NOMO-1 (cell line): ENCODE measurements at regions not wholly inside any gene's neighbourhood (a gene's known extent, or its start where the extent isn't known, plus 50 kb on each side); places are given as distances from the start of the nearest gene placed in this dataset.

ENCODE experiments used
- DNase-seq, 2 experiments: peaks; one replicate each; lab custom pipeline; 2025; ENCODE audit not compliant: unreplicated experiment in 2 of 2; lab: John Stamatoyannopoulos, UW

DNA sequence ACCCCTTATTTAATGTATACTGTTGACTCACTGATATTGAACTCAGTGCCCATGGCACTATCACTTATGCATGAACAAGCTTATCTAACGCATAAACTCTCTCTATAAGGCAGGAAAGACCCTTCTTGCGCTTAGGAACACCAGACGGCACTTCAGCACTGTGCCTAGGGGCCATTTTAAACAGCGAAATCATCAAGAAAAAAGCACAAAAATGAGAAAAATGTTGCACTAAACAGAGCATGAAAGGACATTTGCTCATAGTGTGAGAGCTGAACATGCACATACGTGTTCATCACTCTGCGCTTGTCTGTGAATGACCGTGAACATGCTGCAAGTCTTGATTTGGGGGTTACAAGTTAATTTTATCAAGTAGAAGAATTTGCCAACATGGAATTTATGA lies 109.6 kb downstream of the WDR11 start:
- no peak for DNase-seq

DNA sequence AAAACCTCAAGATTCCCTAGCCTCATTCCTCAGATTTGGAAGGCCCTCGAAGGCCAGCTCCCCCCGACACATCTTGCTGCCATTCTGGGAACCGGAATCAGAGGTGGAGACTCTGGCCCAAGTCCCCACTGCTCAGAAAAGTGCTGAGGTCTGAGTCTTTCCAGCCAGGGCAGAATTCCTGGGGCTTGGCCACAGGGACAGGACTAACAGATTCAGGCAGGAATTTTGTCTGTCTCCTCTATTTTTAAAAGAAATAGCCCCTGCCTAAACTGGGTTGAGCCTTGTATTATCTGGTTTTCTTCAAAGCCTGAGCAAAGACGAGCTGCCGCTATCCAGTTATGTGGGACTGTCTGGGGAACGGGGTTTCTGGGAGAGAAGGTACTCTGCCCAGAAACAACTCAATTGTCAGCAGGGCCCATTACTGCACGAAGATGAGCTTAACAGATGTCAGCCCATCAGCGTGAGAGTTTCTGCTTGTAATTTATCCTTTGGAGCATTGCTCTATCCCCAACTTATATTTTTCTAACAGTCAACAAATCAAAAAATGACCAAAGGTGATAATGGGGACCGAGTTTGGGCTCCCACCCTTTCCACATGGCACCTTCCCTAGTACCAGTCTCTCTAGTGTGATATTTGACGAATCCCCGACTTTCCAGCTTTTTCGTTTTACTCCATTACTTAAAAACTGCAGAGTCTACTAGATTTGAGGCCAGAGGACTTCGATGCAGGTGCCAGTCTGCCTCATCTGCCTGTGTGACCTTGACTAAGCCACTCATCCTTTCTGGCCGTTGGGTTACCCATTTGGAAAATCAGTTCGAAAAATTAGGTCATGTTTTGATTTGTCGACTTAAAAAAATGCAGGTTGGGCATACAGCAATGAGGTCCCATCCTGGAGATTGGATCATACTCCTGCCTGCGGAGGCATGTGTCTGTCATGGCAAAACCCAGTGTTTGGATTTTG lies 110.9 kb downstream of the WDR11 start:
- no peak for DNase-seq

DNA sequence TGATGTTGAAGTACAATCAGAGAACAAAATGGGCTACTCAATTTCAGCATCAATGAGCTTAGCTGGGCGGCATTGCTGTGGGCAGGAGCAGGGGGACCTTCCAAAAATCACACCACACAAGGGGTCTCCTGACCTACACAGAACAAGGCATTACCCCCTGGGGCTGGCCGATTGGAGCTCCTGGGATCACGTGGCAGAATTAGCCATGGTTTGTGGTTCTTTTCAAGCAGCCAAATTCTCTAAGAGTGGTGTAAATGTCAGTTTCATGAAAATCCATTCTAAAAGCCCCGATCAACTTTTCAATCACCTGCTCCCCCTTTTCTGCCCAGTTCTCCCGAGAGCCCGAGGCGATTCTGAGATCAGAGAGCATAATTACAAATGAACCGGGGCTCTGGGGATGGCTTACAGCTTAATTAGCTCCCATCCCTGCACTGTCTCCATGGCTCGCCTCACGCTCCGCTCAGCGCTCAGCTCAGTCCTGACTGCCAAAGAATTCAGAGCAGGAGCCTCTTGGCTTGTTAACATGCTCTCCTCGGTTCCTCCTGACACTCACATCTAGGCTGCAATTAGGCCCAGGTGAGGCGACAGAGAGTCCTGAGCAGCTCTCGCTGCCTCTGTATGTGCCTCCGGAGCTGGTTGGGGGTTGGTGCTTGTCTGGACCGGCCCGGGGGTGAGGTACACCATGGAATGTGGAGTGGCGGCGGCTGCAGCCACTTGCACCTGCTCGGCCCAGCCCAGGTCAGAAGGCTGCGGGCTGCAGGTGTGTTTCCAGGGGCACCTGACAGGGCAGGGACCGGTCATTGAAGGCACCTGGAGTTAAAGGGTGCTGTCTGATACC lies 111.8 kb downstream of the WDR11 start:
- no peak for DNase-seq

DNA sequence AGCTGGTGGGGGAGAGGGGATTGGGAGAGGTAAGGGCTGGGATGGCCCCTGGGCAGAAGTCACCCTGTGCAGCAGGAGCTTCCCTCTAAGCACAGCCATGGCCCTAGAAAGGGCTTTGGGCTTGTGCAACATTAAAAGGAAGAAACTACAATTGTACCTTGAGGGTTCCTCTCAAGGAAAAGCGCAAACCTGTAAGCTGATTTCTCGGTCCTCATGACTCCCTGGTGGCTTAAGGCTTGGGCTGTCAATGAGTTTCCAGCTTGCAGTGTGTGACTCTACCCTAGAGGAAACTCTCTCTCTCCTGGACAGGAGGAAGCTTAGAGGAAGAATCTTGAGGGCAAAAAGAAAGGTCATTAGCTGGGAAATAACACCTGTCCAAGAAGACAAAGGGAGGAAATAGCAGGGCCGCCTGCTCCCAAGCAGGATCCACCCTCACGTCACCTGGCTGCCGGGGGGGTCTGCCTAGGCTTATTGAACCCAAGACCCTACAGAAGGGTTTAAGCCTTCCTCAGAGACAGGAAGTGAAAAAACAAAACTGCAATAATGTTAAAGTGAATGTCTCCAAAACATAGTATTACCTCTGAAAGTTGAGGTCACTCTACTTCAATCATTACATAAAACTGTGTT lies 112.5 kb downstream of the WDR11 start:
- no peak for DNase-seq

- no peak for DNase-seq
These were observed 115.5 kb downstream of the WDR11 start for GRCh38 chr10:120966657-120967045.

GRCh38 chr10:120969219-120969645 lies 118.1 kb downstream of the WDR11 start:
- DNase-seq = peak; percentile 32 to 66

- no peak for DNase-seq
These were observed 119.7 kb downstream of the WDR11 start for GRCh38 chr10:120970595-120971529.

DNA sequence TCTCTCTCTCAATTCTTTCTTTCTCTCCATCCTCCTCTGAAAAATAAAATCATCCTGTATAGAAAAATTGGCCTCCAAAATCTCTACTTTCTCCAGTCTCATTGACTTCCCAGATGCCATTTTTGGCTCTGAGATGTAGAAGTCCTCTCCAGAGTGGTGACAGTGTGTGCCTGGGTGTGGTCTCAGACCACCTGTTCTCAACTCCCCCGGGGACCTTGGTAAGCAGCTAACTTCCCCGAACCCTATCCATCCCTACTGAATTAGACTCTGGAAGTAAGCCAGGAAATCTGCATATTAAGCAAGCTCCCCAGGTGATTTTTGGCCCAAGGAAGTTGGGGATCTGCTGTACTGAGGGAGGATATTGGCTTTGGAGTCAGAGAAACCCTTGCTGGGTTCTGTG lies 120.5 kb downstream of the WDR11 start:
- DNase-seq = no peak

DNA sequence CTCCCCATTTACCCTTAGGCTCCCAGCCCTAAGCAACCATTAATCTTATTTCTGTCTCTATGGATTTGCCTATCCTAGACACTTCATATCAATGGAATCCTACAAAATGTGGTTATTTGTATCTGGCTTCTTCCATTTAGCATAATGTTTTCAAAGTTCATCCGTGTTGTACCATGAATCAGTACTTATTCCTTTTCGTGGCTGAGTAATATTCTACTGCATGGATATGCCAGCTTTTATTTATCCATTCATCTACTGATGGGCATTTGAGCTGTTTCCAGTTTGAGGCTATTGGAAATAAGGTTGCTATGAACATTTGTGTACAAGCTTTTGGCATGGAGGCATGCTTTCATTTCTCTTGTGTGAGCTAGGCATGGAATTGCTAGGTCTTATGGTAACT lies 121.1 kb downstream of the WDR11 start:
- DNase-seq = no peak

GRCh38 chr10:120975072-120975867 lies 124.1 kb downstream of the WDR11 start:
- no peak for DNase-seq

DNA sequence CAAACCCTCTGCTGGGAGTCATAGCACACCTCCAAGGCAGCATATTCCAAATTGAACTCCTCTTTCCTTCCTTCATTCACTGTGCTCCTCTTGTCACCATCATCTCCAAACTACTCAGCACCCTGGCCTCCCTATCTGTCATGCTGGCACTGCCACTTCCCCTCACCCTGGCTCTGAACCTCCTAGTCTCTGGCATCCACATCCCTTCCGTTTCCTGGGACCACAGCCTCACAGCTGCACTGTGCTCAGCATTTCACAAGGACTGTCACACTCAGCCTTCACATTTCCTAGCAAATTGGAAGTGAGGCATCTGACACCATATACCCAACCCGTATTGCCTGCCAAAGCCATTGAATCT lies 124.7 kb downstream of the WDR11 start:
- no peak for DNase-seq

DNA sequence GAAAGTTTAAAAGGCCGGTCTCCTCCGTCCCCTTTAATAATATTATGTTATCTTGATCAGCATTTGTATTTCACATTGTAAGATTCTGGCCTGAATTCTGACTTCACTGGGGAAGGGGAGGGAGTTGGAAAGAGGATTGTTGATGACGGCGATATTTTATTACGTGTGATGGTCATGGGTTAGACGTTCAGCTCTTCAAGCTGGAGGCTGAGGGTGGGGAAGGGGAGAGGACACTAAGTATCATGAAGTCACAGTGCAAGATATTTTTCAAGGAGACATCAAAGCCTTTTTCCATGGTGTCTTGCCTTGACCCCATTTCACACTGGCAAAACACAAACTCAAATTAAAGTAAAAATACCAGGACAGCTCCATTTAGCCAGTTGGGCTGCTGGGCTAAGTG lies 126.7 kb downstream of the WDR11 start:
- no peak for DNase-seq

DNA sequence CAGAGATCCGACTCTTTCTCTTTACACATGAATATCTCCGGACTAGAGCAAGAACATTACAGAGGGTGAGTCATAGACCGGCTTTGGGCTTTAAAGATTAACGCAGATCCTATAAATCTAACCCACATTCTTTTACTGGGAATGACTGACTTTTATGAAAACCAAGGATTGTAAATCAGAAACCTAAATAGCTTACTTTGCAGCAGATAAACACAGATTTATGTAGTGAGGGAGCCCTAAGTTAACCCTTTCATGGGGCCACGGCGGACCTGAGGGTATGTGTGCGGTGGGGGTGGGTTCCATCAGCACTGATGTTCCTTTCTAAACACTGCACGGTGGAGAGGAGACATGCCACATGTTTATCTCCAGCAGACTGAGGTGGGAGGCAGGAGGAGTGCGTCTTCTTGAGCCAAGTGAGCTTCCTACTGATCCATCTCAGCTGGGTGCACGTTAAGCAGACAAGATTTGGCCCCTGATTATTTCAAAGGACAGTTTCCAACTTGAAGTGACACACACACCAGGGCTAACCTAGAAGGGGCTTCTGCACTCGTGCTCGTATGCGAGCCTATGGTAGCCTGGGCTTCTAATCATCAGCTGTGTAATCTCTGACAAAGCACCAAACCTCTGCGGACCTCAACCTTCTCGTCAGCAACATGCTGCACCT lies 127.6 kb downstream of the WDR11 start:
- DNase-seq = no peak

DNA sequence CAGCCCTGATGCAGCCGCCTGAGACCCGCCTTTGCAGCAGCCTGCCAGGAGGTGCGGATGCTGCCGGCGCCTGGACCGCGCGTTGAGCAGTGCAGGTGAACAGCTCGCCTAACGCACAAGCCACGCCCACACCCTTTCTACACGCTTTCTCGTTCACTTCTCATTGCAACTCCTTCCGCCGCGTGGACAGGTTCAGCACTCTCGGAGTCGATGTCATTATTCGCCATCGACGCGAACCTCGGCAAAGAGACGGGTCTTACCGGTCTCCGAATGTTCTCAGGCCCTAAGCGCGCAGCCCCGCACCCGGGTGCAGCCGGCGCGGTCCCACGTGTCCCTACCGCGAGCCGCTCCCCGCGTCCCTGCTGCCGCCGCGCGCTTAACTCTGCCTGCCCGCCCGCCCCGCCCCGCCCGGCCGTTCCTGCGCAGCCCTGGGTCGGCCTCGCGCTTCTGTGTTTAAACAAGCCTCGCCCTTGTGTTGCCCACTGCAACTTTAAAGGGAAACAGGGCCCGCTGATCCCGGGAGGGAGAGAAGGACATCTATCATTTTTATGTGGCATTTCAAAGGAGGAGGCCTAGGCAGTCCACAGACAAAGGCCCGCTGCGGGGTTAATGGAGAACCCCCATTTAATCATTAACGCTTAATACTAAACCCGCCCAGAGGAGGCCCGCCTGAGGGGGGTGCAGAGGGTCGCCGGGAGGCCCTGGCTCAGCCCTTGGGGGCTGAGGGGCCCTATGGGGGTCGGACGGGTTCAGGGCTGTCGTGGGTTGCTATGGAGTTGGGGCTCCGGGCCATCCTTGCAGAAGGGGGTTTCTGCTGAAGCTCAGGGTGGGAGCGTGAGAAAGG lies 128.5 kb downstream of the WDR11 start:
- DNase-seq = no peak

DNA sequence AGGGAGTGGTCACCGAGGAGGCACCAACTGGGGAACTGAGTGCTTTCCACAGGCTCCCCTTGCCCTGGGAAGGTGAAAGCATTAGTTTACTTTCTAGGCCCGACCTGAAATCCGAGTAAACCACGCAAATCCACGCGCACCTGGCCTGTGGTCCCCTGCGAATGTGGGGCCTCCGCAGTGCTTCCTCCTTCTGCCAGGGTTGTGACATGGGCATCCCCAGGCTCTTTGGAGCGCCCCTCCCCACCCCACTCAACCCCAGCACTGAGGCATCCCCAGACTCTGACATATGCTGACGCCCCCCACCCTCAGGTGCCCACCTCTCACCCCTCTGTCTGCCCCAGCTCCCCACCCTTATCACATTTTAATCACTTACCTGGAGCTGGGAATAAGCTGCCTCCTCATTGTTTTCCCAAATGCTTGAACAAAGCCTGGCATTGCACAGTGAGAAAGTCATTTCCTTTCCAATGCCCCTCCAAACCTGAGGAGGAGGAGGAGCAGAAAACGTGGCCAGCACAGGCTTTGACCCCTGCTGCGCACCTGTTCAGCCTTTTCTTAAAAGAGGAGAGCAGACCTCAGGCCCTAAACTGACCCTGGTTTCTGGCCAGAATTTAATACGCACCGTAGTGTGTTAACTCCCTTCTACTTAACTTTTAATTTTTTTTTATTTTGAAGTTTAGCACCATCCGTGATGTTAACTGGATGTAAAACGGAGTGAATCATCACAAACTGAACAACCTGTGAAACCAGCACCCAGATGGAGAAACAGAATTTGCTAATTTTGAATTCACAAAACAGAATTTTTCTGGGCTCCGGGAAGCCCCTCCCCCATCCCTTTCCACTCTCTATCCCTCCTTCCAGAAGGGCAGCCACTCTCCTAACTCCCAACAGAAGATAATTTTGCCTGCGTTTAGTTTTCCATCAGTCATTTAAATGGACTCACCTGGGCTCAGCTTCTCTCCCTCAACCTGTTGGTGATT lies 129.4 kb downstream of the WDR11 start:
- DNase-seq = no peak

GRCh38 chr10:120981601-120982391 lies 130.6 kb downstream of the WDR11 start:
- DNase-seq = no peak
